Progenitor cell of endocrine pancreas (in vitro differentiated cells): ENCODE measurements at regions not wholly inside any gene's neighbourhood (a gene's known extent, or its start where the extent isn't known, plus 50 kb on each side); places are given as distances from the start of the nearest gene placed in this dataset.

Source experiments
- DNase-seq: peaks from one replicate; pipeline ENCODE4 v3.0.0; 2021; ENCODE audit warnings: low spot score; ENCODE audit not compliant: unreplicated experiment
- H3K27ac Mint-ChIP-seq: 2 replicates; pipeline ENCODE4 v1.8.0; 2021; ENCODE audit warnings: mild to moderate bottlenecking, moderate library complexity, mixed read lengths
- H3K27me3 Mint-ChIP-seq: 2 replicates; pipeline ENCODE4 v1.8.0; 2021; ENCODE audit warnings: mixed read lengths
- H3K36me3 Mint-ChIP-seq: 2 replicates; pipeline ENCODE4 v1.8.0; 2022; ENCODE audit warnings: mixed read lengths; ENCODE audit not compliant: insufficient read depth
- H3K4me1 Mint-ChIP-seq: 2 replicates; pipeline ENCODE4 v1.8.0; 2021; ENCODE audit warnings: low read depth, mixed read lengths
- H3K4me3 Mint-ChIP-seq: 2 replicates; pipeline ENCODE4 v1.8.0; 2021; ENCODE audit warnings: low read depth, mild to moderate bottlenecking, moderate library complexity, mixed read lengths
- H3K9me3 Mint-ChIP-seq: 2 replicates; pipeline ENCODE4 v1.8.0; 2021; ENCODE audit warnings: low read depth, mixed read lengths
- TF ChIP-seq, protein P1 (sequence below): fragments of 200-600 bp; sonication (generic); IDR thresholded peaks from one replicate; pipeline ENCODE4 v1.5.0; 2021; ENCODE audit warnings: antibody characterized with exemption, mild to moderate bottlenecking; ENCODE audit not compliant: unreplicated experiment

DNA sequence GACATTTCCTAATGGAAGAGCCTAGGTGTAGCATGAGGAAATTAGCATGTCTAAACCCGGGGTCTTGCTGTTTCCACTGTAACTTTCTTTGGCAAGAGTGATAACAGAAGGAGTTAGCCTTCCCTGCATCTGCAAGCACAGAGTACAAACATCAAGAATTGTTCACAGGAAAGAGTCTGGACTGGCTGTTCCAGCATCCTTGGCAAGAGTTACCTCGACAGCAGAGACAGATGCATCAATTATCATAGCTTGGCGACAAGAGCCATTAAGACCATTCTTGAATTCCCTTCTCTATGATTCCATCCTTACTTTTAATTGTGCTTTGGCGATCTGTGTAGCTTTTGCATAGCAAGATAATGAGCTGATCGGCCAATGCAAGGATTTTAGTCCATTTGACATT, 82.8 kb upstream of the RALGPS2 start:
- Mint-ChIP-seq H3K9me3 (no peaks in the 10 kb centered on the region), H3K27ac (no peak overlapping the region), H3K4me3 (no peak overlapping the region), H3K27me3 (peaks cover 4% of the 10 kb centered on the region), H3K36me3 (no peaks in the 10 kb centered on the region), H3K4me1 (peaks cover 1% of the 10 kb centered on the region)
- no peak for DNase-seq
- TF ChIP-seq, protein P1, sequence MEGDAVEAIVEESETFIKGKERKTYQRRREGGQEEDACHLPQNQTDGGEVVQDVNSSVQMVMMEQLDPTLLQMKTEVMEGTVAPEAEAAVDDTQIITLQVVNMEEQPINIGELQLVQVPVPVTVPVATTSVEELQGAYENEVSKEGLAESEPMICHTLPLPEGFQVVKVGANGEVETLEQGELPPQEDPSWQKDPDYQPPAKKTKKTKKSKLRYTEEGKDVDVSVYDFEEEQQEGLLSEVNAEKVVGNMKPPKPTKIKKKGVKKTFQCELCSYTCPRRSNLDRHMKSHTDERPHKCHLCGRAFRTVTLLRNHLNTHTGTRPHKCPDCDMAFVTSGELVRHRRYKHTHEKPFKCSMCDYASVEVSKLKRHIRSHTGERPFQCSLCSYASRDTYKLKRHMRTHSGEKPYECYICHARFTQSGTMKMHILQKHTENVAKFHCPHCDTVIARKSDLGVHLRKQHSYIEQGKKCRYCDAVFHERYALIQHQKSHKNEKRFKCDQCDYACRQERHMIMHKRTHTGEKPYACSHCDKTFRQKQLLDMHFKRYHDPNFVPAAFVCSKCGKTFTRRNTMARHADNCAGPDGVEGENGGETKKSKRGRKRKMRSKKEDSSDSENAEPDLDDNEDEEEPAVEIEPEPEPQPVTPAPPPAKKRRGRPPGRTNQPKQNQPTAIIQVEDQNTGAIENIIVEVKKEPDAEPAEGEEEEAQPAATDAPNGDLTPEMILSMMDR, result no peak

DNA sequence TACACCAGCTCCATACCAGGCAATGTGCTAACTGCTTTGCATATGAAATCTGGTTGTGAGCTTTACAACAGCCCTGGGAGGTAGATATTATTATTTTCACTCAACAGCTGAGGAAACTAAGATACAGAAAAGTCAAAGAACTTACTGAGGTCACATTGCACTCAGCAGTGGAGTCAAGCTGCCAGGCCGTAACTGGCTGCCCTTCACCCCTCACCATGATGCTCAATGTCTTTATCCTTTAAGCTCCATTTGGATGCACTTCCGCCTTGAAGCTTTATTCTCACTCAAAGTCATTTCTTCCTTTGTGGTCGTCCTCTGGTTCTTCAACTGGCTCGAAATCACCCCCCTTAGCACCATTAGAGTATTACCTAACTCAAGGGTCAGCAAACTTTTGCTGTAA, 81.7 kb upstream of the RALGPS2 start:
- peaks cover 1% of the 10 kb centered on the region for H3K4me1 Mint-ChIP-seq
- peaks cover 4% of the 10 kb centered on the region for H3K27me3 Mint-ChIP-seq

DNA sequence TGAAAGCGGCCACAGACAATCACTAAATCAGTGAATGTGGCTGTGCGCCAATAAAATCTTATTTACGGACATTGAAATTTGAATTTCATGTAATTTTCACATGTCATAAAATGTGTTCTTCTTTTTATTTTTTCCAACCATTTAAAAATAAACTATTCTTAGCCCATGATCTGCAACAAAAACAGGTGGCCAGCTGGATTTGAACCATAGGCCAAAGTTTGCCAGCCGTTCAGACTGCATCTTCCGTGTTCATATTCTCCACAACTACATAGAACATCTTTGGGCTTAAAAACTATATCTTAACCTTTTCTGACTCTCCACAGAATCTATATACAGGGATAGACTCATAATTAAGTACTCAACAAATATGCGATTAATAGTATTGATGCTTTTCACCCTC, 81.2 kb upstream of the RALGPS2 start:
- no peaks in the 10 kb centered on the region for H3K36me3 Mint-ChIP-seq
- peaks cover 1% of the 10 kb centered on the region for H3K4me1 Mint-ChIP-seq
- no peak for DNase-seq
- TF ChIP-seq, protein P1, result no peak
- H3K4me3 Mint-ChIP-seq, result no peak overlapping the region
- no peak overlapping the region for H3K27ac Mint-ChIP-seq
- H3K27me3 Mint-ChIP-seq, result peaks cover 4% of the 10 kb centered on the region
- no peaks in the 10 kb centered on the region for H3K9me3 Mint-ChIP-seq

More for the DNA sequence above, 81.7 kb upstream of the RALGPS2 start:
- TF ChIP-seq, protein P1, result no peak
- Mint-ChIP-seq H3K4me3 (no peak overlapping the region), H3K9me3 (no peaks in the 10 kb centered on the region), H3K36me3 (no peaks in the 10 kb centered on the region), H3K27ac (no peak overlapping the region)
- DNase-seq, result no peak

- DNase-seq, result no peak
- no peaks in the 10 kb centered on the region for H3K36me3 Mint-ChIP-seq
- H3K27me3 Mint-ChIP-seq, result peaks cover 4% of the 10 kb centered on the region
- H3K9me3 Mint-ChIP-seq, result no peaks in the 10 kb centered on the region
- TF ChIP-seq, protein P1, result no peak
- H3K4me3 Mint-ChIP-seq, result no peak overlapping the region
- H3K4me1 Mint-ChIP-seq, result peaks cover 1% of the 10 kb centered on the region
- no peak overlapping the region for H3K27ac Mint-ChIP-seq
Observed at GRCh38 chr1:178644308-178645120, 80.5 kb upstream of the RALGPS2 start.

- Mint-ChIP-seq H3K27ac (no peak overlapping the region), H3K9me3 (no peaks in the 10 kb centered on the region), H3K4me3 (no peak overlapping the region), H3K36me3 (no peaks in the 10 kb centered on the region), H3K27me3 (peaks cover 4% of the 10 kb centered on the region), H3K4me1 (peaks cover 1% of the 10 kb centered on the region)
- no peak for DNase-seq
- TF ChIP-seq, protein P1, result no peak
Observed at GRCh38 chr1:178645157-178645807, 79.8 kb upstream of the RALGPS2 start.
